ENCODE measurements at regions not wholly inside any gene's neighbourhood (a gene's known extent, or its start where the extent isn't known, plus 50 kb on each side); places are given as distances from the start of the nearest gene placed in this dataset.

DNA sequence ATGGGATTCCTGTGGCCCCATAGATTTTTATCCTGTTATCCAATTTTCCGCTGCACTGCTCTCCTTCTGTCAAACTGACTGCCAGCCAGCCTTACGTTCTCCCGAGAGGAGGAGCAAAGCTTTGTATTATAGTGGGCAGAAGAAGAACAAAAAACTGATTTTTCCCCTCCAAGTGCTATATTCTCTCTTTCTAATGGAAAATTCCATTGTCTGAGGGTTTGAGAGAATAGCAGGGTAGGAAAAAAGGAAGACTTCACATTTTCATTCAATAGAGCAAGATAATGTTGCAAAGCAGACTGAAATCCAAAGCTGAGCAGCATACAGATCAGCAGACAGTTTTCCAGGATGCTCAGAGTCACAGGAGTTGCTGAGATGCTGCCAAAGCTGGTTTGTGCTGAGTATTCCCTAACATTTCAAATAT is 238.0 kb downstream of the UBE2E3 start:
- Histone ChIP-seq H3K9me3 (ENCODE audit: control insufficient read depth, insufficient read depth, low read length) (no peaks in the 10 kb centered on the region), H3K4me3 (ENCODE audit: low read depth, low read length) (no peak overlapping the region), H3K36me3 (ENCODE audit: control insufficient read depth, insufficient read depth, low read length) (no peaks in the 10 kb centered on the region), H3K27me3 (ENCODE audit: control insufficient read depth, insufficient read depth, low read length) (no peaks in the 10 kb centered on the region), H3K9ac (ENCODE audit: low read depth, low read length) (no peak overlapping the region), H3K27ac (ENCODE audit: low read depth, low read length) (no peak overlapping the region), H3K4me1 (ENCODE audit: control insufficient read depth, insufficient read depth, low read length) (no peaks in the 10 kb centered on the region)

DNA sequence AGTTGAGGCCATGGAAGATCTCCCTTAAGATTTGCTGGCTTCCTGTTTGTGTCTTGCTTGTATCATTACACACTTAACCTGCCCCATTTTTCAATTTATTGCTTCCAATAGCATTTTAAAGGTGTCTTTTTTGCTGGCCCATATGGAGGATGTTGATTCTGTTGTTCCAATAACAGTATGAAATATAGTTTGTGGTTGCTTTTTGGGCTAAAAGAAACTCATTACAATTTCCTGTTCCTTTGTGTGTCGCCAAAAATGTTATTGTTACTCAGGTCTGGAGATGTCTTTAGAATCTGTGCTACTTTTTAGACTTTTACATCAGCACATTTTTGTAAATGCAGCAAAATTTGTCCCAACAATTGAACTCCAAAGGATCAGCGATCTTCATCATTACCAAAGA is 234.0 kb upstream of the ITGA4 start:
- H3K9me3 ChIP-seq (ENCODE audit: control insufficient read depth, insufficient read depth, low read length): no peaks in the 10 kb centered on the region
- H3K9ac ChIP-seq (ENCODE audit: low read depth, low read length): no peak overlapping the region
- no peaks in the 10 kb centered on the region for H3K36me3 ChIP-seq (ENCODE audit: control insufficient read depth, insufficient read depth, low read length)
- H3K4me3 ChIP-seq (ENCODE audit: low read depth, low read length): no peak overlapping the region
- H3K27me3 ChIP-seq (ENCODE audit: control insufficient read depth, insufficient read depth, low read length): no peaks in the 10 kb centered on the region
- no peaks in the 10 kb centered on the region for H3K4me1 ChIP-seq (ENCODE audit: control insufficient read depth, insufficient read depth, low read length)
- no peak overlapping the region for H3K27ac ChIP-seq (ENCODE audit: low read depth, low read length)

DNA sequence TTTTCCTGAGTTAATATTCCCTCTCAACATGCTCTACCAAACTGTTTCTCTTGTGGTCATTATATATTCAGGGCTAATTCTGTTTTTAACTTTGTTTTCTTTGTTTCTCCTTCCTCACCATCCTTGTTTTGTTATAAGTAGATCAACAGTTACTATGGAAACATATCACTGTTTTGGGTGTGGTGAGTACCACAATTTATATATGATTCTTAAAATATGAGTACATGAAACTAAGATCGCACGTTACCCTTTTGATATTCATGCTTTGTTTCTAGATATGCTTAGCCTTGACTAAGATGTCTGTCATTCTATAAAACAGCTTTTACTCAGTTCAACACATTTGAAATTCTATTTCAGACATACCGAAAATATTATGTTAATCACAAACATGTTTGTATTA is 232.3 kb upstream of the ITGA4 start:
- Histone ChIP-seq H3K9ac (ENCODE audit: low read depth, low read length) (no peak overlapping the region), H3K27me3 (ENCODE audit: control insufficient read depth, insufficient read depth, low read length) (no peaks in the 10 kb centered on the region), H3K27ac (ENCODE audit: low read depth, low read length) (no peak overlapping the region), H3K9me3 (ENCODE audit: control insufficient read depth, insufficient read depth, low read length) (no peaks in the 10 kb centered on the region), H3K36me3 (ENCODE audit: control insufficient read depth, insufficient read depth, low read length) (no peaks in the 10 kb centered on the region), H3K4me1 (ENCODE audit: control insufficient read depth, insufficient read depth, low read length) (no peaks in the 10 kb centered on the region), H3K4me3 (ENCODE audit: low read depth, low read length) (no peak overlapping the region)

DNA sequence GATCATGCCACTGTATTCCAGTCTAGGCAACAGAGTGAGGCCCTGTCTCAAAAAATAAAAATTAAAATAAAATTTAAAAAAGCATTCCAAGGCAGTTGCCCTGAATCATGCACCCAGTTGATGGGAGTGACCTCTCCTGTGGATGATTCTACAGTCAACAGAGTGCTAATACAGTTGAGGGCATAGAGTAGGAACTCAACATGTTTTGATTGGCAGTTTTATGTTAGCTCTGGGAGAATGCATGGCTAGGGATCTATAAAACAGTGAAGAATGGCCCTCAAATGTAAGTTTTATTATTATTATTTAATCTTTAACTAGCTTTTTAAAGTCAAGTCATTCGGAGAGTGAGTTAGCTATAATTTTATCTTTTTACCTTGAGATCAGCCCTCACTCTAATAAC is 228.5 kb upstream of the ITGA4 start:
- Histone ChIP-seq H3K9me3 (ENCODE audit: control insufficient read depth, insufficient read depth, low read length) (no peaks in the 10 kb centered on the region), H3K4me3 (ENCODE audit: low read depth, low read length) (no peak overlapping the region), H3K27me3 (ENCODE audit: control insufficient read depth, insufficient read depth, low read length) (no peaks in the 10 kb centered on the region), H3K36me3 (ENCODE audit: control insufficient read depth, insufficient read depth, low read length) (no peaks in the 10 kb centered on the region), H3K4me1 (ENCODE audit: control insufficient read depth, insufficient read depth, low read length) (no peaks in the 10 kb centered on the region), H3K9ac (ENCODE audit: low read depth, low read length) (no peak overlapping the region), H3K27ac (ENCODE audit: low read depth, low read length) (no peak overlapping the region)

DNA sequence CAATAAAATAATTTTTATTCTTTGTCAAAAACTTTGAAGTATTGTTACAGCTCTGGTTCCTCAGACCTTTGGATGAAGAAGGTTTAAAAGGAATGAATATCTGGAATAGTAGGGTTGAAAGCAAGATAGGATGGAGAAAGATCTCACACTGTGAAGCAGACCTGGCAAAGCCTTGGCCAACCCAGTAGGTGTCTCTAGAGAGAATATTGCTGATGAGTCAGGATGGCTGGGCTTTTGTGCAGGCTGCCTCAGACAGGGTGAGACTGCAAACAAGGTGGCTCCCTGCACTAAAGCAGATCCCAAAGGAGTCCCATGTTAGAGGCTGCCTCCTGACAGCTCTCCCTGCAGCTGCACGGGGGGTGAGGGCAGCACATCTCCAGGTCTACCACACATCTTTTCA is 226.0 kb upstream of the ITGA4 start:
- H3K27me3 ChIP-seq (ENCODE audit: control insufficient read depth, insufficient read depth, low read length): no peaks in the 10 kb centered on the region
- no peak overlapping the region for H3K27ac ChIP-seq (ENCODE audit: low read depth, low read length)
- H3K9me3 ChIP-seq (ENCODE audit: control insufficient read depth, insufficient read depth, low read length): no peaks in the 10 kb centered on the region
- no peaks in the 10 kb centered on the region for H3K36me3 ChIP-seq (ENCODE audit: control insufficient read depth, insufficient read depth, low read length)
- H3K4me1 ChIP-seq (ENCODE audit: control insufficient read depth, insufficient read depth, low read length): peaks cover 9% of the 10 kb centered on the region
- no peak overlapping the region for H3K4me3 ChIP-seq (ENCODE audit: low read depth, low read length)
- H3K9ac ChIP-seq (ENCODE audit: low read depth, low read length): no peak overlapping the region

DNA sequence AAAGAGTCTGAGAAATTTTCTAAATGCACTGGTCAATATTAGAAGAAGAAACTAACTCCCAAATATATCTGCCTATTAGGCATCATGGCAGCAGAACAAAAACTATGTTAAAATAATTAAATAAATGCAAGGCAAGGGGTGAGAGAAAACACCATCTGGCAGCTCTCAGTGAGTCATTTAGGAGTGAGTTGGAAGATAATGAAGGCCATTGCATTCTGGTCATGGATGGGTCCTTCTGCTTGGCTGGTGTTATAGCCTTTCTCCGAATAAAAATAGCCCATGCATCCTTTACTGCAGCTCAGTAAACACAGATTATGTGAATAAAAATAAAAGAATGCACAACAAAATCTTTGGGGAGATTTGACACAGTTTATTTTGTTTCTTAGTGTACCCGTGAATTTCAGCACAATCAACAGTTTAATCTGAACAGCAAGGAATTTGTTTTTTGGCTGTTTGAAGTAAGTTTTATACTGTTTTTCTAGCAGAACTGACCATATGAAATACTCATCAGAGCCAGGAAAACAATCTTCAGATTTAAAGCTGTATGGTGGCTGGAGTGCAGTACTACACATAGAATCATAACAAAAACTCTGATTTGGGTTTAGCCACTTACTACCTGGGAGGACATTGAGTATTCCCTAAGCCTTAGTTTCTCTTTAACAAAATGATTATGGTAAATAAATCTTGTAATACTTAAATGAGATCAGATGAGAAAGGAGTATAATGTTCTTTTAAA is 225.1 kb upstream of the ITGA4 start:
- Histone ChIP-seq H3K36me3 (ENCODE audit: control insufficient read depth, insufficient read depth, low read length) (no peaks in the 10 kb centered on the region), H3K4me3 (ENCODE audit: low read depth, low read length) (no peak overlapping the region), H3K4me1 (ENCODE audit: control insufficient read depth, insufficient read depth, low read length) (peaks cover 9% of the 10 kb centered on the region), H3K27ac (ENCODE audit: low read depth, low read length) (no peak overlapping the region), H3K27me3 (ENCODE audit: control insufficient read depth, insufficient read depth, low read length) (no peaks in the 10 kb centered on the region), H3K9ac (ENCODE audit: low read depth, low read length) (no peak overlapping the region), H3K9me3 (ENCODE audit: control insufficient read depth, insufficient read depth, low read length) (no peaks in the 10 kb centered on the region)

DNA sequence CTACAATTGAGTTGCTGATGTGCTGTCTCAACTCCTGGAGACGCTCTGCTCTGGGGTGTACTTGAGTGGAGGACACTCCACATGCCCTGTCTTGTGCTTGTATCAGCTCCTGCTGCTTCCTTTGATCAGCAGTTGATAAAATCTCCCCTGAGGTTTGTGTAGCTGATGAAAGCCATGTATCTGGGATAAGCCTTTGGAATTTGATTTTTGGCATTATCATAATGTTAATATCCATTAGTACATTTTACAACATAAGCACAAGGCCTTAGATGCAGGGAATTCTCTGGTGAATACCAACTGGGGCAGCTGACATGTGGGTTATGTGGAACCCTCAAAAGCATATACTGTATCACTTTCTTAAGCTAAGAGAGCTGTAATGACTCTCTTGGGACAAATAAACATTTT is 222.7 kb upstream of the ITGA4 start:
- H3K36me3 ChIP-seq (ENCODE audit: control insufficient read depth, insufficient read depth, low read length): no peaks in the 10 kb centered on the region
- no peak overlapping the region for H3K27ac ChIP-seq (ENCODE audit: low read depth, low read length)
- H3K27me3 ChIP-seq (ENCODE audit: control insufficient read depth, insufficient read depth, low read length): no peaks in the 10 kb centered on the region
- no peak overlapping the region for H3K4me3 ChIP-seq (ENCODE audit: low read depth, low read length)
- H3K9me3 ChIP-seq (ENCODE audit: control insufficient read depth, insufficient read depth, low read length): no peaks in the 10 kb centered on the region
- peaks cover 9% of the 10 kb centered on the region for H3K4me1 ChIP-seq (ENCODE audit: control insufficient read depth, insufficient read depth, low read length)
- no peak overlapping the region for H3K9ac ChIP-seq (ENCODE audit: low read depth, low read length)

DNA sequence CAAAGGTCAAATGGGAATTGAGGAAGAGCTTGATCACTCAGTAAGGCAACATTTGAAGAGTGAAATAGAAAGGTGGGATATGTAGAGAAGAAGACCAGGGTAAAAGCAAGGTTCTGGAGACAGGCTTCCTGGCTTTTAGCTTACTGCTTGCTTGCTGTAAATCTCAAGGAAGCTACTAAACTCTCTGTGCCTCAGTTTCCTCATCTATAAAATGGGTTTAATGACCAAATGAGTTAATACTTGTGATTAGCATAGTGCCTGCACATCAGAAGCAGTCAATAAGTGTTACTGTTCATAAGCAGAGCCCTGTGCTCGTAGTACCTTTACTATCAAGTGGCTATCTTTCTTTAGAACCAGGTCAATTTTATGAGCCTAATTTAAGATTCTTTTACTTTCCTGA is 222.2 kb upstream of the ITGA4 start:
- no peaks in the 10 kb centered on the region for H3K36me3 ChIP-seq (ENCODE audit: control insufficient read depth, insufficient read depth, low read length)
- H3K9me3 ChIP-seq (ENCODE audit: control insufficient read depth, insufficient read depth, low read length): no peaks in the 10 kb centered on the region
- no peak overlapping the region for H3K4me3 ChIP-seq (ENCODE audit: low read depth, low read length)
- H3K4me1 ChIP-seq (ENCODE audit: control insufficient read depth, insufficient read depth, low read length): peaks cover 9% of the 10 kb centered on the region
- H3K27ac ChIP-seq (ENCODE audit: low read depth, low read length): no peak overlapping the region
- no peak overlapping the region for H3K9ac ChIP-seq (ENCODE audit: low read depth, low read length)
- H3K27me3 ChIP-seq (ENCODE audit: control insufficient read depth, insufficient read depth, low read length): no peaks in the 10 kb centered on the region

DNA sequence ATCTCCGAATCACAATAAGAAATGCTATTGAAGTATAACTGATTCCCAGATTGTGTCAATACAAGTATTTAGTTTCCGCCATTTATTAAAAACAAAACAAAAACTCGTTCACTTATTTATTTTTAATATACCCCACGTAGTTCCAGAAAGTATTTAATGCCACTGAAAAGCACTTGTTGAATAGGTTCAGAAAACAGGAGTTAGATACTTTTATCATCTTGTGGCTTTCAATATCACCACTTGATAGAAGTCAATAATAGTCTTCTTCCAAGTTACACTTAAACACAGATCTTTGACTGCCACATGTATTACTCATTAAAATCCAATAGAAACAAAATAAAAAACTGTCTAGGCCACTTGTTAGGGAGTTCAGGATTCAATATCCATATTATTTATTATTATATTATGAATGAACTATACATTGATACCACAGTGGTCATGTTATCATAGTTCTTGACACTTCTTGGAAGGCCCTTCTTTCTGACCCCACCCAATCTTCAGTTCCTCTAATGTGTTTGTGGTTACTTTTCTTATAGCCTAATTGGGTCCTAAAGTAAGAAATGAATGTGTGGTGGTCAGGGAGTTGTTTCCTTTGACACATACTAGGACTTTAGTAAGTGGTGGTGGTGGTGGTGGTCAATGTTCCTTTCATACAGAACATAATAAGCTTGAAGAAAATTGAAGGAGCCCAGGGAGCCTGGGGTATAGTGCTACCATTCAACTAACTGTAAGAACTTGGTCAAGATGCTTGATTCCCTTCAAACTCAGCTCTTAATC is 221.3 kb upstream of the ITGA4 start:
- H3K9me3 ChIP-seq (ENCODE audit: control insufficient read depth, insufficient read depth, low read length): no peaks in the 10 kb centered on the region
- H3K4me1 ChIP-seq (ENCODE audit: control insufficient read depth, insufficient read depth, low read length): peaks cover 9% of the 10 kb centered on the region
- no peak overlapping the region for H3K27ac ChIP-seq (ENCODE audit: low read depth, low read length)
- no peaks in the 10 kb centered on the region for H3K27me3 ChIP-seq (ENCODE audit: control insufficient read depth, insufficient read depth, low read length)
- no peaks in the 10 kb centered on the region for H3K36me3 ChIP-seq (ENCODE audit: control insufficient read depth, insufficient read depth, low read length)
- no peak overlapping the region for H3K9ac ChIP-seq (ENCODE audit: low read depth, low read length)
- no peak overlapping the region for H3K4me3 ChIP-seq (ENCODE audit: low read depth, low read length)

DNA sequence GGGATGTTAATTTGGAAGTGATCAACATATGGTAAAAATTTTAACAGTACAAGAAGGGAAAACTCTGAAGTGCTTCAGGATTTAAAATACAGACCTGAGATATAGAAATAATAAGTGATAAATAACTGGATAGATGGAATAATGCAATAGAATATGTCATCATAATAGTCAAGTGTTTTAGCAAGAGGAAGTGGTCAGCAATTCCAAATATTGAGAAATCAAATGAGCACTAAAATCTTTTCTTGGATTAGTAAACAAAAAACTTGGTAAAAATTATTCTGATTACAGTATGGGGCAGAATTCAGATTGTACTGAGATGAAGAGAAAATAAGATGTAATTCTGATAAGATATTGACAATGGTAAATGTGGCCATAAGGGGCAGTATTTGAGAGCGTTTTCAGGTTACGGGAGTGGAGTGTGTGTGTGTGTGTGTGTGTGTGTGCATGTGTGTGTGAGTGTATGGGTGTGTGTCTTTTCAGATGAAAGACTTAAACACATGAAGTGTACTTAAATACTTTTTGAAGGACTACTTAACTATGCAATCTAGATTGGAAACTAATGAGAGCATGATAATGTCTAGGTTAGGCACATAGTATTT is 217.9 kb upstream of the ITGA4 start:
- Histone ChIP-seq H3K9me3 (ENCODE audit: control insufficient read depth, insufficient read depth, low read length) (no peaks in the 10 kb centered on the region), H3K4me3 (ENCODE audit: low read depth, low read length) (no peak overlapping the region), H3K27ac (ENCODE audit: low read depth, low read length) (no peak overlapping the region), H3K36me3 (ENCODE audit: control insufficient read depth, insufficient read depth, low read length) (no peaks in the 10 kb centered on the region), H3K27me3 (ENCODE audit: control insufficient read depth, insufficient read depth, low read length) (no peaks in the 10 kb centered on the region), H3K9ac (ENCODE audit: low read depth, low read length) (no peak overlapping the region), H3K4me1 (ENCODE audit: control insufficient read depth, insufficient read depth, low read length) (peaks cover 5% of the 10 kb centered on the region)

DNA sequence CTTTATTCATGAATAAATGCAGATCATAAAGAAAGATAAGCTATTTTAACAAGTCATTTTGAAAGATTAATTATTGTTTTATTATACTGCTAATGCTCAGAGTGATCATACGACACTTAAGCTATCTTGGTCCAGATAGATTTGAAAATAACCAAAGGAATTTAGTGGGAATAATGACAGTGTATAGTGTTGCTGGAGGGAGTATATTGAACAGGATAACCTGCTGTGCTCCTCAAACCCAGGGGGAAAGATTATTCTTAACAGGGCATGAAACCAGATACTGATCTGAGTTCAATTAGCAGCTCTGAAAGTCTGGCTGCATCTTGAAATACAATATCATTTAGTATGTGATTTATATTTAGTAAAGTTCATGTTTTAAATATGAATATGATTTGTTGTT is 216.3 kb upstream of the ITGA4 start:
- H3K36me3 ChIP-seq (ENCODE audit: control insufficient read depth, insufficient read depth, low read length): no peaks in the 10 kb centered on the region
- no peaks in the 10 kb centered on the region for H3K27me3 ChIP-seq (ENCODE audit: control insufficient read depth, insufficient read depth, low read length)
- no peaks in the 10 kb centered on the region for H3K9me3 ChIP-seq (ENCODE audit: control insufficient read depth, insufficient read depth, low read length)
- H3K27ac ChIP-seq (ENCODE audit: low read depth, low read length): no peak overlapping the region
- no peak overlapping the region for H3K4me3 ChIP-seq (ENCODE audit: low read depth, low read length)
- H3K9ac ChIP-seq (ENCODE audit: low read depth, low read length): no peak overlapping the region
- no peaks in the 10 kb centered on the region for H3K4me1 ChIP-seq (ENCODE audit: control insufficient read depth, insufficient read depth, low read length)
